ENCODE measurements at regions not wholly inside any gene's neighbourhood (a gene's known extent, or its start where the extent isn't known, plus 50 kb on each side); places are given as distances from the start of the nearest gene placed in this dataset.

GRCh38 chr21:23014021-23014420 is 2015.8 kb downstream of the NCAM2 start:
- CTCF ChIA-PET: no interaction called here
- Histone ChIP-seq H3K4me3 (replicated peaks in 1 of 2; ENCODE audit: low read depth in 1 of 2, low read length in 2 of 2) (no peak overlapping the region), H3K79me2 (ENCODE audit: insufficient read depth, low read length) (no peaks in the 10 kb centered on the region), H3K36me3 (ENCODE audit: control insufficient read depth in 1 of 2, insufficient read depth in 2 of 2, low read length in 2 of 2) (no peaks in the 10 kb centered on the region), H2AFZ (ENCODE audit: low read depth, low read length, poor library complexity, severe bottlenecking) (no peak overlapping the region), H3K27me3 (ENCODE audit: insufficient read depth, low read length) (no peaks in the 10 kb centered on the region), H3K9ac (ENCODE audit: low read length) (no peak overlapping the region), H3K4me1 (ENCODE audit: control insufficient read depth in 1 of 2, insufficient read depth in 2 of 2, low read length in 2 of 2) (no peaks in the 10 kb centered on the region), H3K9me3 (ENCODE audit: control insufficient read depth in 1 of 2, insufficient read depth in 1 of 2, low read depth in 1 of 2, low read length in 2 of 2) (peaks cover 19 to 45% of the 10 kb centered on the region in 2 experiments; a peak in 2 of 4 replicates), H3K4me2 (ENCODE audit: low read length) (no peak overlapping the region), H3K27ac (ENCODE audit: low read depth, low read length) (no peak overlapping the region), H4K20me1 (ENCODE audit: insufficient read depth) (no peaks in the 10 kb centered on the region), H3K9me2 (ENCODE audit: insufficient read depth) (no peaks in the 10 kb centered on the region)
- no peak for ATAC-seq
- RAD21 ChIA-PET (ENCODE audit: low non-redundant PET in 1 of 2, low total read pairs in 2 of 2, uncharacterized antibody in 2 of 2, unreplicated experiment in 2 of 2): no interaction called here
- intact Hi-C loops (cut with micrococcal nuclease): no loop called here
- TF ChIP-seq SRF (IDR thresholded peaks at IDR 0.05; ENCODE audit: low read depth) (no peak), SP1 (IDR thresholded peaks at IDR 0.05; ENCODE audit: low read depth) (no peak), YY1 (IDR thresholded peaks at IDR 0.05; ENCODE audit: extremely low read depth, insufficient replicate concordance, low read depth, low read length) (no peak), ELF1 (IDR thresholded peaks at IDR 0.05; ENCODE audit: borderline replicate concordance, low read depth) (no peak), POLR2AphosphoS5 (IDR thresholded peaks at IDR 0.05; ENCODE audit: low read depth, low read length) (no peak), FOSL1 (IDR thresholded peaks at IDR 0.05; ENCODE audit: low read depth) (no peak), REST (IDR thresholded peaks at IDR 0.05; ENCODE audit: low read depth) (no peak), EZH2 (IDR thresholded peaks at IDR 0.05) (no peak), MAX (IDR thresholded peaks at IDR 0.05) (no peak), EGR1 (IDR thresholded peaks at IDR 0.05; ENCODE audit: low read depth) (no peak), RAD21 (IDR thresholded peaks at IDR 0.05; ENCODE audit: low read depth) (no peak), EZH2phosphoT487 (IDR thresholded peaks at IDR 0.05; ENCODE audit: borderline replicate concordance) (no peak)
- DNase-seq (ENCODE audit: low read depth, low spot score): no peak
- BruUV-seq (replicated peaks): no TSS peak
- POLR2A ChIA-PET: no interaction called here

Data from HCT116 (cell line).